GM18858 (cell line): ENCODE measurements at regions not wholly inside any gene's neighbourhood (a gene's known extent, or its start where the extent isn't known, plus 50 kb on each side); places are given as distances from the start of the nearest gene placed in this dataset.
"Not testable (repeated sequence)": the region's sequence is repeated elsewhere in the genome, so short reads cannot be mapped to it uniquely, and the experiment has no call there.

Experiments
- ATAC-seq: cut with Tn5 transposase; IDR thresholded peaks from one replicate; pipeline ENCODE4 v1.9.1; 2021; ENCODE audit not compliant: unreplicated experiment

DNA sequence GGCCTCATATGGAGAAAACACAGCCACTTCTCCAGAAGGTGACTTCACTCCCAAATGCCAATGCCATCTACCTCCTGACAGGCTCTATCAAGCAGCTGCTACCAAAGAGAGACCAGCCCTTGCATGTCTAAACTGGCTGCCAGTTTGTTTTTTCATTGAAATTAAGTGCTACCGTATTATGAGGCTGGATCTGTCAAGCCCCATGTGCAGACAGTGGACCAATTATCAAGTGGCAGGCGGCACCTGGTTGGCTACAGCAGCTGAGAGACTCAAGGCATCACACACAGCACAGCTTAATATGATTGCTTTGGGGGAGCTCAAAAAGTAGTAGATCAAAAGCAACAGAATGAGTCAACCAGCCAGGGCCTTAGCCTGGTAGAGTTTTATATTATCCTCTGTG is 1293.0 kb upstream of the TENM4 start:
- ATAC-seq, result no peak

DNA sequence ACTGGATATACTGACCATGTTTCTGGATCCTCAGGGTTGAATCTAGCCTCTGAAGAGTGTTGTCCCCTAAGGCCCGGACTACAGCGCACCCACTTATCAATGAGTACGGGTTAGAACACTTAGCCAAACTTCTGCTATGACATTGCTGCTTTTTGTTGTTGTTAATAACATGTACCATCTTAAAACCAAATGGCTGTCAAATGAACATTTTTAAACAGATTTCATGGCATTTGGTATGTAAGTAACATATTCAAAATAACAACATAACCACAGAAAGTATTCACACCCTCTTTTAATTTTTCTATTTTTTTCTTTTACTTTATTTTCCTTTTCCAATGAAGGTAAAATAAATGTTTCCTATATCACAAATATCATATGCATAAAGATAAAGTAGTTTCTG is 1292.5 kb upstream of the TENM4 start:
- no peak for ATAC-seq

DNA sequence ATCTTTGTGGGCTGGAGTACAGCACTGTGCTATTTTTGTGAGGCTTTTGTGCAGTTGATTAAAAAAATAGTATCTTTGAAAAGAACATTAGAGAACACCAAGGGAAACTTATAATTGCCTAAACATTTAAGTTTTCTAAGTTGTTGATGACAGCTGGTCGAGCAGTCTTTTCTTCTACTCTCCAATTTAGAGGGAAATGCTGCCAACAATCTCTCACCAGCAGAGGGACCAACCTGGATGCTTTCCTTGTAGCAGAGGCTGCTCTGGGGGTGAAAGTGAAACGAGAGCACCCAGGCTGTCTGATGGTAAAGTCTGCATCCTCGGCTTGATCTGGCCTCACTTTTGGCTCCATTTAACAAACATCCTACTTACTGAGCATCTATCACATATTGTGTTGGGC is 1286.5 kb upstream of the TENM4 start:
- peak; percentile 81 for ATAC-seq

DNA sequence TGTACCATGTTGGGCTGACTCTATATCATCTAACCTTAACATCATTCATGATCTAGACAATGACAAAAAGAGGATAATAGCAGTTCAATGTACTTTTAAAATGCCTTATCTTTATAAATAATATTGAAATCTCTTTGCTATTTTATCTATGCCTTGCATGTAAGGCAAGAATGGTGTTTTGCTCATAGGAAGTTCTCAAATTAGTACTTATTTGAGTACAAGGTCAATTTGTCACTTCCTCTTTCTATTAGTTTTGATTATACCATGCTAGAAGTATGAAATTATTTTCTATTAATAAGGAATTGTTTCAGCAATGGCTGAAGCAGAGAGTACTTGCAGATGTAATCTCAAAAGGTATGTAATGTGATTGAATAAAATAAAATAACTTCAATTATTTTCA is 1285.4 kb upstream of the TENM4 start:
- ATAC-seq, result no peak

DNA sequence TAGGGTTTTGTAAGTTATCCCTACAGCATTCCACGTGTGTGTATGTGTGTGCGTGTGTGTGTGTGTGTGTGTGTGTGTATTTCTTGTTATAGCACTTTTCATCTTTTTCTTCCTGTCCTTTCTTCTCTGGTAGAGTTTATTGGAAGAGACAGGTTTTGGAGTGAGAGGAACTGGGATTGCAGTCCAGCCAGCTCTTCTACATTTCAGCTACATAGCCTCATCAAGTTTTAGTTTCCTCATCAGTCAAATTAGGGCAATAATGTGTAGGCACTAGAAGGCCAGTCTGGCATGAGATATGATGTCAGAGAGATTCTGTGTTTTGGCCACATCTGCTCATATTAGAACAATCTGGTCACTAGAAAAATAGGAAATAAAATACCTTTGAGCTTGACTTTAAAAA is 1283.5 kb upstream of the TENM4 start:
- no peak for ATAC-seq

DNA sequence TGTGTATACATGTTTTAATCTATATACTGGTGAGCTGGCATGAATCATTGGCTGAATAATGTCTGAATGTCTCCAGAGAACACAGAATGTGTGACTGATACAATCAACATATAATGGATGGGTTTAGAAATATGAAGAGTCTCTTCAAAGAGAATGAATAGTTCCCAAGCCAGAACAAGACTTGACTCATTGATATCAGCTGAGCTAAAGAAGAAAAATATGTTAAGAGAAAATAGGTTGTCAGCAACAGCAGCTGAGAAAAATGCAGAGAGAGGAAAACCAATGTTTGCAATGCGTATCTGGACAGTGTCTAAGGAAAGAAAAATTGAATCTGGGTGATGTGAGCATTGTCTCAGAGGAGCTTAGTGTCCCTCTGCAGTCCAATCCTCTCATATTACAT is 1281.8 kb upstream of the TENM4 start:
- no peak for ATAC-seq

DNA sequence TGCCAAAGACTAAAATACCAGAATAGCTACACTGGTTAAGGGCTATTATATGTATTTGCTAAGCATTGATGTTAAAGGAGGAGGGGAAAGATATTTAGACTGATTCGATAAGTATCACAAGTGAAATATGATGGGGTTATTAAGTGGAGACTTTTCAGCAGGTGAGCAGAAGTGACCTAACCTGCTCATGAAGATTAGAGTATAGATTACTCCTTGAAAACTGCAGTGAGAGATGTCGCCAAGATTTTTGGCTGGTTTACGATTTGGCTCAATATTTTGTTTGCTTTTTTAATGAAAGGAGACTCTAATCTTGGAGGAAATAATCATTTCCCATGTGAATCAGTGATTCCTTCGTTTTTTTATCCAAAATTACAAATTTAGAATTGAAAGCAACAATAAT is 1279.5 kb upstream of the TENM4 start:
- no peak for ATAC-seq

DNA sequence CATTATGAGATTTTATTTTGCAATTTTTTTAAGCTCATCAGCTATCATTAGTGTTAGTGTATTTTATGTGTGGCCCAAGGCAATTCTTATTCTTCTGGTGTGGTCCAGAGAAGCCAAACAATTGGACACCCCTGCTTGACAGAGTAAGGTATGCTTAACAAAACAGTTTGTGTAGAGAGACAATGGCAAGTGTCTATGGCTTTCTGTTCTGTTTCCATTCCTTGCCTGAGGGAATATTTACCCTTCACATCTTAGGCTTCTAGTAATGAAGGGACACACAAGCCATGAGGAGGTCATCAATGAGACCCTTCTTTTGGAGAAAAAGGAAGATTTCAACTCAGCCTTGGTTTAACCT is 1278.4 kb upstream of the TENM4 start:
- no peak for ATAC-seq

DNA sequence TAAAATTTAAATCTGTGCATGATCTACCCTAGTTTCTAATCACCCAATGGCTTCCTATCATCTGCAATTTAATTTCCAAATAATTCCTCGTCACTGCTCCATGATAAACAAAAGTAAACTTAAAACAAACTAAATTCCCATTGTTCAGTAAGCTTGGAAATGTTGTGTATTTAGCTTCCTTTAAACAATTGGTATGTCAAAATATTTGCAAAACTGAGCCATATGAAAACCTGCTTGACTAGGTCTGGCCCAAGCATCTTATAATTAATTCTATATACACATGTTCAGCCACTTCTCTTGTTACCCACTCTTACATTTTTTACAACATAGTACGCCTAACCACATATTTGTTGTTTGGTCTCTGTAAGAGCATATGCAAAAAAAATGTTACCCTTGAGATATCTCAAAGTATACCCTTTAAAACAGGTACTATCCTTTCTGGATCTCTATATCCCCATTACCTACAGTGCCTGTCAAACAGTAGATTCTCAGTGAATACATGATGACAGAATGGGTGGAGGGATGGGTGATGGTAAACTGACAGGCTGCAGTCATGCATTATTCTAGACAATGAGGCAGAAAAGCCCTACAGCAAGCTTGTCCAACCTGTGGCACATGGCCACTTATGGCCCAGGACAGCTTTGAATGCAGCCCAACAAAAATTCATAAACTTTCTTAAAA is 1277.9 kb upstream of the TENM4 start:
- no peak for ATAC-seq

DNA sequence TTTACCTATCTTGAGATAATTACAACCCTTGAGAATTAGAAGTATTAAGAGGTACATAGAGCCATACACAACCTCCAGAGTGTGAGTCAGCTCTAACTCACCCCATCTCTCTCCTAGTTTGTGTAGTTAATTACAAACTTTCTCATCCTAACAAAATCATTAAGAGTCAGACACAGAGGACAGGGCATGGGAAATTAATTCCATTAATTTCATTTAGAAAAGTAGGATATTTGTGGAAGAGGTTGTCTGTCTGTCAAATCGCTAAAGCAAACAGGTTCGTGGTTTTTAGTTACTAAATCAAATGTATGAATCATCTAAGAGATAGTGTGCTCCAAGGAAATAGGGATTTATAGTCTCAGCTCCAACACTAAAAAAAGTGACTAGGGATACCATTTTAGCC is 1261.4 kb upstream of the TENM4 start:
- no peak for ATAC-seq

DNA sequence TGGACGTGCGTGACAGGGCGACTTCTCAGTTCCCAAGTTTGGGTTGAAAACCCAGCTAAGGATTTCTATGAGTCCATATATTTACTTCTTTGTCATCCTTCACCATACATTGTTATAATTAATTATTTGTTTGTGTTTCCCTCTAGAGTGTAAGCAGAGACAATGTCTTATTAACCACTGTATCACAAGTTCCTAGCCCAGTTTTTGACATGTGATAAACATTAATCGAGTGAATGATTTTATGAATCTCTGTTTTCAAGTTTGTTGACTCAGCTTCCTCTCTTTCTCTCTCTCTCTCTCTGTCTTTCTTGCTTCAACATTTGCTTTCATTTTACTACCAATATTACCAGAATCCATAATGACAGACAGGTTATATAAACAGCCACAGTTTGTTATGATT is 1259.6 kb upstream of the TENM4 start:
- ATAC-seq, result no peak

DNA sequence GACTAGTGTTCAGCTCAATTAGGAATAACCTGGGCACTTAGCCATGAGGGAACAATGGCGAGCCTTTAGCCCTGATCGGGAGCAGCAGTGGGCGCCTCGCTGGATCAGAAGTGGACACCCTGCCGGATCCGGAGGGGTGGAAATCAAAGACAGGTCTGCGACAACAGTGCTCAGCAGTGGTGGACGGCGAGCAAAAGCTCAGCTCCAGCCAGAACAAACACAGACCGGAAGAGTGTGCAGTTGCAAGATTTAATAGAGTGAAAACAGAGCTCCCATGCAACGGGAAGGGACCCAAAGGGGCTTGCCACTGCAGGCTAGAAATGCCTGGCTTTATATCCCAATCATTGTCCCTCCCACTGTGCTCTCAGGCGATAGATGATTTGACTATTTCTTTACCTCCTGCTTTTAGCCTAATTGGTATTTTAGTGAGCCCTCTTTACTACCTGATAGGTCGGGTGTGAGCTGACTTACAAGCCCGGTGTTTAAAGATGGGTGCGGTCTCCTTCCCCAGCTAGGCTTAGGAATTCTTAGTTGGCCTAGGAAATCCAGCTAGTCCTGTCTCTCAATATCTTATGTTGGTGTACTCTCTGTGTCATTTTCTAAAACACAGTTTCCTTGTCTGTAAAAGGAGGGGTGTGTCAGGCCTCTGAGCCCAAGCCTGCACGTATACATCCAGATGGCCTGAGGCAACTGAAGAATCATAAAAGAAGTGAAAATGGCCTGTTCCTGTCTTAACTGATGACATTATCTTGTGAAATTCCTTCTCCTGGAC is 1258.8 kb upstream of the TENM4 start:
- not testable (repeated sequence) for ATAC-seq

DNA sequence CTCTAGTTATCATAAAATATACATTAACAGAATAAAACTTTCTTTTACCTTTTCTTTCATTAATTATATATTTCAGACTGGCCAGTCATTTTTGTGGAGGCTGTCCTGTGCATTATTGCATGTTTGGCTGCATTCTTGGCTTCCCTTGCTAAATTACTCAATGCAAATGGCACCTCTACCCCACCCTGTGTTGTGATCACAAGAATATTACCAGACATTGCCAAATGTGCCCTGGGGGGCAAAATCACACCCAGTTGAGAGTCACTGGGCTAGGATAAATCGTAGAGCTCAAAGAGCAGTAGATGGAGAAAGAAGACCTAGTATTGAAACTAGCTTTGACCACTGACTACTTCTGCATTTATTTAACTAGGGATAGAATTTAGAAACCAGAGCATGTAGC is 1257.8 kb upstream of the TENM4 start:
- ATAC-seq, result no peak

DNA sequence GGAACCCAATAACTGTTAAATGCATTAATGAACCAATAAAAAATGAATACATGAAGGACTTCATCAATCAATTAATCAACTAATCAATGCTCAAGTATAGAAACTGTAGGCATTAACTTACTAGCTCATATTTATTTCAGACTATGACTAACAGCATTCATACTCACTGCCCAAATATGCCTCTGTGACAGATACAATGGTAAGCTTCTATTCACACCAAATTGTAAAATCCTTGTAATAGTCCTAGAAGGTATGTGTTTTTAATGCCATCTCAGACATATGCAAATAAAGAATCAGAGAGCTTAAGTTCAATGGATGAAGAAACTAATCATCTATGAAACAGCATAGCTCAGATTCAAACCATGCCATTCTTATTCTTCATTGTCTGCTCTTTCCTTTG is 1253.6 kb upstream of the TENM4 start:
- ATAC-seq, result no peak

DNA sequence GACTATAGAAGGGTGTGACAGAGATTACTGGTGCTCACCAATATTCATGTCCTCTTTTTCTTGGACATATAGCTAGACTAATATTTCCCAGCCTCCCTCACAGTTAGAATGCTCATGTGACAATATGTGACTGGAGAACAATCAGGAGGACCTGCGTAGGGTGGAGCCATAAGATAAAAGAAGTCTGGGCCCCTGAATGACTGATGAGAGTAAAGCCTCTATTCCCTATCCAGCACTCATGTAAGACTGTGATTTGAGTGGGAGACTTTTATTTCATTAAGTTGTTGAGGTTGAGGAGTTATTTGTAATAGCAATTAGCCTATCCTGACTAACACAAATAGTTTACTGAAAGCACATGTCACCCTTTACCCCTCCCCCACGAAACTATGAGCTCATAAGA is 1247.1 kb upstream of the TENM4 start:
- no peak for ATAC-seq

DNA sequence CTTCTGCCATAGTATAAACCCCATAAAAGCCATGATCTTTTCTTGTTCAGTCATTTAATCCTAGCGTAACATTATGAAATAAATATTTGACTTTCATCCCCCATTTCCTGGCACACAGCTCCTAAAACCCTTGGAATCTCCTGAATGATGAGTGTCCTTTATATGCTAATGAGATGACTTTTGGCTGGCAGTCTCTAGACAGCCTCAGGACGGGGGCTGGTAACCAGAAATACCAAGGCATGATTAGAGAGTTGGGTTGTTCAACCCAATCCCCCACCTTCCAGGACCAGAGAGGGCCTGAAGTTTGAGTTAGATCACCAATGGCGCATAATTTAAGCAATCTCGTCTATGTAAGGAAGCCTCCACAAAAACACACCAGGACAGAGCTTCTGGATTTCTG is 1246.1 kb upstream of the TENM4 start:
- no peak for ATAC-seq

DNA sequence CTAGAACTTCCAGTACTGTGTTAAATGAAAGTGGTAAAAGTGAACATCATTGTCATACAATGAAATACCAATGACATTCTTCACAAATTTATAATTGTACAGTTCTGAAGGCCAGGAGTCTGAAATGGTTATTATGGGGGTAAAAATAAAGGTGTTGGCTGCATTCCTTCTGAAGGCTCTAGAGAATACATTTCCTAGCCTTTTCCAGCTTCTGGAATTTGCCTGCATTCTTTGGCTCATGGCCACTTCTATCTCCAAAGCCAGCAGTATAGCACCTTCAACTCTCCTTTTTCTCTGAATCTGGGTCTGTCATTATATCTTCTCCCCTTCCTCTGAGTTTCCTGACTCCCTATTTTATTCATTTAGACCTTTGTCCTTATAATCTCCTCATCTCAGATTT is 1232.7 kb upstream of the TENM4 start:
- no peak for ATAC-seq

DNA sequence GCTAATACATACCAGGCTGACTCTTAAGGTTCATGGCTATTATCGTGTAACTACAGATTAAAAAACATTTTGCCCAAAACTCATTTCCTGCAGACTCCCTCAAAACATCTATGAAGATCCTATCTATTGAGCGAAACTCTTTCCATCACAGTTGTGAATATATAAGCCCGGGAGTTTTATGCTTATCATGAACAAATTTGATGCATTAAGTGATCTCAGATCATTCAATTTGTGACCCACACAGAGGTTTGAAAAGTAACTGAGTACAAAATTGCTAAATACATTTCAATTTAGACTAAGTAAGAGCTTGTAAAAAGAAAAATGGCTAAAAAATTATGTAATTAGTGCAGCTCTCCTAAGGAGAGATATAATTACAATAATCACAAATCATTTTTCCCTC is 1228.8 kb upstream of the TENM4 start:
- ATAC-seq, result no peak

DNA sequence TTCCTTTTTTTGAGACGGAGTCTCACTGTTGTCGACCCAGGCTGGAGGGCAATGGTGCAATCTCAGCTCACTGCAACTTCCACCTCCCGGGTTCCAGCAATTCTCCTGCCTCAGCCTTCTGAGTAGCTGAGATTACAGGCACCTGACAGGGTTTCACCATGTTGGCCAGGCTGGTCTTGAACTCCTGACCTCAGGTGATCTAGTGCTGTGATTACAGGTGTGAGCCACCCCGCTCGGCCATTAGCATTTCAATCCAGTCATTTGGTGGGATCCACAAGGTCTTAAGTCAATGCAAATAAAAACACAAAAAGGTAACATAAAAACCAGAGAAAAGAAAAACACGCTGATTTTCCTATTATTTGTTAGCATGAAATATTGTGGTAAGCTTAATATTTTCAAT is 1227.2 kb upstream of the TENM4 start:
- no peak for ATAC-seq

DNA sequence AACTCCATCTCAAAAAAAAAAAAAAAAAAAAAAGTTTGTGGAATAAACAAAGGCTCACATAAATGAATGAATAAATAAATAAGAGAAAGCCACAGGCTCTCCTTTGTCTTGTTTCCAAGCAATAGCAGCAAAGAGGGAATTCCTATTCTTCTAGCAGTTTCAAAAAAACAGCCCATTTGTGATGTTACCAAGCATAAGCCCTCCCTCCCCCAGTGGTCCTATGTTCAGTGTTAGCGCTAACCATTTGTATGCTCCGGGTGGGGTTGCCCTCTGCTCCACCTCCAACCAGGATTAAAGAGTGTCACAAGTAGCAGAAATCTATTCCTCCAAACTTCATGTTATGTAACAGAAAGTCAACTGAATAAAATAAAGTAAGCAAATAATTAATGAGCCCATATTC is 1215.0 kb upstream of the TENM4 start:
- no peak for ATAC-seq

DNA sequence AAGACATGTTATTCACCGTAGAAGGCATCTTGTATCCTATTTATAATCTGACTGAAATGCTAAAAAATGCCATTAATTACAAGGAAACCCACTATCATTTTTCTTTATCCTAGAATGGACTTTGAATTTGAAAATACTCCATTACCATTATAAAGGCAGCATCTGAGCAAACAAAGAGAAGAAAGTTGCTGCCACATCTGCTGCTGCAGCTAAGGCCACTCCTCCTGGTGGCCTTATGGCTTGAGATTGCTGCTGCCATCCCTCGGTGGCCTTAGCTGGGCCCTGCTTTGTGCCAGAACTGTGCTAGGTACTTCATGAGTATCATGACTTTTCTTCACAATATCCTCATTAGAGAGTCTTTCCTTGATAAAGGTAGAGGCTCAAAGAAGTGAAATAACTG is 1210.1 kb upstream of the TENM4 start:
- ATAC-seq, result no peak

DNA sequence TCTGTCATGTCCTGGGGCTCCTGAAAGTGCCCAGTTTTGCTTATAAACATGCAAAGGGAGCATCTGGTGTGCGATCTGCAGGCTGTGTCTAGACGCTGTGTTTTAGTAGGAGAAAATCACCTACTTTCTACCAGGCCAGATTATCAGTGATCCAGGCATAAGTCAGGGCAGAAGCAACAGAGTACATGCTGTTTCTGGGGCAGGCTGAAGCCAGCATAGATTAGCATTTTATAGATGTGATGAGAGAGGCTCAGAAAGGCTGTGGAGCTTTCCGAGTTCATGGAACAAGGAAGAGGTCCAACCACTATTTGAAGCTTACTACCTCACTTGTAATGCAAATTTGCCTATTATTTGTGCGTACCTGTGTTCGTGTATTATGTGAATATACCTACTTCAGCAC is 1208.4 kb upstream of the TENM4 start:
- ATAC-seq, result no peak

DNA sequence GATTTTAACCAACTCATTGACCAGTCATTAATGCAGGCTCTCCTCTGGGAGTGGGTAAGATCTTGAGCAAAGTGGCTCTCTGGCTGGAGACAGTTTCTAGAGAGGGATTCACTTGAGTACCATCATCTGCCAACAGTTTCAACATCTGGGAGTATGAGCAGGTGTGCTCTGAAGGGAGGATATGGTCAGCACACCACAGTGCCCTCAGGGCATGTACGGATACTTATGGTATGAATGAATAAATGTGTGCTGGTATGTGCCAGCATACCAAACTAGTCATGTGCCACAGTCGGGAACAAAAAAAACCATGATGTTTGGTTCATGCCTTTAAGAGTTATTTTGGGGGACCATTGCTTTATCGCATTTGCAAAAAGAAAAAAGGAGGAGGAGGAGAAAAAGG is 1197.5 kb upstream of the TENM4 start:
- no peak for ATAC-seq
